Activated naive CD4-positive, alpha-beta T cell treated with anti-CD3 and anti-CD28 coated beads, Interleukin-2, amount 50 U/mL, for 72 hours (primary cell): ENCODE measurements at regions not wholly inside any gene's neighbourhood (a gene's known extent, or its start where the extent isn't known, plus 50 kb on each side); places are given as distances from the start of the nearest gene placed in this dataset.
A peak's percentile ranks its signal among the peaks of the same experiment; 100 is the strongest.

Experiments
- ATAC-seq, 2 donors: fragments of 150-1000 bp; cut with Tn5 transposase; 2 replicates each; pipeline ENCODE4 v1.10.0; 2021; ENCODE audit warnings: mild to moderate bottlenecking in 2 of 2, moderate library complexity in 2 of 2
- DNase-seq, 2 donors: peaks; one replicate each; pipeline ENCODE4 v3.0.0; 2021 to 2022; ENCODE audit warnings: low spot score in 2 of 2
- H3K27ac Mint-ChIP-seq, 2 donors: one replicate each; pipeline ENCODE4 v1.8.0; 2022; ENCODE audit warnings: mild to moderate bottlenecking in 2 of 2, mixed read lengths in 2 of 2
- H3K36me3 Mint-ChIP-seq, 2 donors: one replicate each; pipeline ENCODE4 v1.8.0; 2022; ENCODE audit warnings: mixed read lengths in 2 of 2
- H3K9me3 Mint-ChIP-seq, 2 donors: one replicate each; pipeline ENCODE4 v1.8.0; 2022; ENCODE audit warnings: mixed read lengths in 2 of 2

DNA sequence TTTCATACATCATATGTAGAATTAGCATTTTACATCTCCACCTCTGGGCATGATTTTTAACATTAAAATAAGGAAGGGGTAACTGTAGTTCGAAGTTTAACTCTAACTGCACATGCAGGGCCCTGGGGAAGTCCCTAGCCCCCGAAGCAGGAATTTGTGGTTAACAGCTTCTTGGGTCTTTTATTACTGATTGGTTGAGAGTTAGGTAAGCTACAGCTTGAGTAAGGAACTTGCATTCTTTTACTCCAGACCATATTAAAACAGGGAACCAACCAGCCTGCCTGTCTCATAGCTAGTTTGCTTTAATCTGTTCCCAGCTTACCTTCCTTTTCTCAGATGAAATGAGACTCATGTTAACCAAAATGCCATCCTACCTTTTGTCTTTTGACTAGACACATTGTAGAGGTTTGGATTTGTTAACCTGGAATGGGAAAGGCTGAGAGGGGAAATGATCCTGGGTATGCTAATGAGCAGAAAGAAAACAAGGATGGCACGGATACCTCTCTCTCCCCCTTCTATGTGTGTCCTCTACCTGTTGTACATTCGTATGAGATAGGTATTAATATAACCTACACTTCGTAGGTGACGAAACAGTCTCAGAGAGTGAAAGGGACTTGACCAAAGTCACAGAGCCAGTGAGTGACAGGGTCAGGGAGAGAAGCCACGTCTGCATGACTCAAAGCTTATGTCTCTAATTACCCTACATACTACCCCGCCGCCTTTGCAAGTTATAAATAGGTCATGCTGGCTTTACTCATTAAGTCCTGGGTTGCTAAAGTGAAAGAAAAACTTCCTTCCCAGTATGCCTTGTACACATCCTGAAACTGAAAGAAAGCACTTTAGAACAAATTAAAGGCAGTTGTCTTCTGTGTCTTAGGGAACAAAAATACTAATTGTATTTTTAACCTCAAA is 119.5 kb upstream of the AFF2 start:
- H3K36me3 Mint-ChIP-seq: no peaks in the 10 kb centered on the region

DNA sequence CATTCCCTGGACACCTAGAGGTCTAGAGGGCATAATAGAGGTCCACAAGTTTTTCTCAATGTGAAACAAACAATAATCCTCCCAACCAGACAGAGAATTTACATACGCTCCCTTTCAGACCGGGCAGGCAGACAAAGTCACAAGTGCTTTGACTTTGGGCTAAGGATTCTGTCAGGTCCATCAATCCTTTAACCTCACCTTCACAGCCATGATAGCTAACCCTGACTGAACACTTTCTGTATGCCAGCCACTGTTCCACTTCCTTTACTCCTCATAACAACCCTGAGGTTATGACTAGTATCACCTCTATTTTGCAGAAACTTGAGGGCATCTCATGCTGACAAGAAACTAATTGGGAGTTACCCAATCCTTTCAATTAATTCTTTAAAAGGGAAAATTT is 118.8 kb upstream of the AFF2 start:
- ATAC-seq: peak; percentile 55 to 59
- DNase-seq: no peak
- H3K9me3 Mint-ChIP-seq: no peaks in the 10 kb centered on the region
- H3K27ac Mint-ChIP-seq: peak overlapping the region; percentile 60 to 80
- H3K36me3 Mint-ChIP-seq: no peaks in the 10 kb centered on the region

More for the DNA sequence above, 119.5 kb upstream of the AFF2 start:
- peak; percentile 98 to 99 for ATAC-seq
- H3K27ac Mint-ChIP-seq: peak overlapping the region; percentile 80 to 85
- peak; percentile 15 to 55 for DNase-seq
- no peaks in the 10 kb centered on the region for H3K9me3 Mint-ChIP-seq

DNA sequence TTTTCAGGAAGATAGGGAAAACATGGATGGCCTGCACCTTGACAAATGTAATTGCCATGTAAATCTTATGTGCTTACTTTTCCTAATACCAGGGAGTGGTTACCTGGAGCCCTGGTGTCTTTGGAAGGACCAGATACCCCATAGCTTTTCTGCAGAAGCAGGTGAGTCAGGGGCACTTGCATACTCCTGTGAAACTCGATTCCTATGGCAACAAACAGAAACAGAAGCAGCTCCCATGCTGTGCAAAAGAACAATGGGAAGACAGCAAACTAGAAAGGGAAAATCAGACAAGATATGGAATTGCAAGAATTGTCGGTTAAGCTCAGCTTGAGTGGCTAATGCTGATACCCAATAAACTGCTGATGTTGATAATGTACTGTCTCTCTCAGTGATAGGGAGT is 117.4 kb upstream of the AFF2 start:
- Mint-ChIP-seq H3K36me3 (no peaks in the 10 kb centered on the region), H3K27ac (no peak overlapping the region), H3K9me3 (no peaks in the 10 kb centered on the region)
- DNase-seq: no peak
- ATAC-seq: no peak

DNA sequence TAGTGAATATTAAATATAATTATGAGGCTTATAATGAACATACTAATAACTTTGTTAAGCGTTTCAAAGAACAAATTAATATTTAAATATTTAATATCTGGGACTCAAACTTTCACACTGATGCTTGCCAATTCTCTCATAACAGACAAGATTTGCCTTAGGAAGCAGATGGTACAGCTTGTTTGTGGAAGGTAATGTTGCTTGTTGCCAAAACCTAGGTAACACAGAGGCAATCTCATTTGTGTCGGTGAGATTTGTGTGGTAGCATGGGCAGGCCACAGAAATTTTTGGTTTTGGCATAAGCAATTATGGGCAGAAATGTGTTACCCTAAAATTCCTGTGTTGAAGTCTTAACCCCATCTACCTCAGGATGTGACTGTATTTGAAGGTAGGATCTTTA is 114.9 kb upstream of the AFF2 start:
- Mint-ChIP-seq H3K9me3 (no peaks in the 10 kb centered on the region), H3K36me3 (no peaks in the 10 kb centered on the region), H3K27ac (no peak overlapping the region)
- DNase-seq (no peak), ATAC-seq (no peak)

DNA sequence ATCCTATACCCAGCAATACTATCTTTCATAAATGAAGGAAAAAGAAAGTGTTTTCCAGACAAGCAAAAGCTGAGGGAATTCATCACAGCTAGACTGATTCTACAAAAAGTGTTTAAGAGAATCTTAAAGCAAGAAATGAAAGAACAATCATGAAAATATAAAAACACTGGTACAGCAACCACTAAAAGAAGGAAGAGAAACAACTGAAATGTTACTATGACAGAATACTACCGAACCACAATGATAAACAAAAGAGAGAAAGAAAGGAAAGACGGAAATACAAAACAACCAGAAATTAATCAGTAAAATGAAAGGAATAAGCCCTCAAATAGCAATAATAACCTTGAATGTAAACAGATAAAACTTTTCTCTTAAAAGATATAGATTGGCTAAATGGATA is 110.8 kb upstream of the AFF2 start:
- no peak overlapping the region for H3K27ac Mint-ChIP-seq
- DNase-seq (no peak), ATAC-seq (no peak)

DNA sequence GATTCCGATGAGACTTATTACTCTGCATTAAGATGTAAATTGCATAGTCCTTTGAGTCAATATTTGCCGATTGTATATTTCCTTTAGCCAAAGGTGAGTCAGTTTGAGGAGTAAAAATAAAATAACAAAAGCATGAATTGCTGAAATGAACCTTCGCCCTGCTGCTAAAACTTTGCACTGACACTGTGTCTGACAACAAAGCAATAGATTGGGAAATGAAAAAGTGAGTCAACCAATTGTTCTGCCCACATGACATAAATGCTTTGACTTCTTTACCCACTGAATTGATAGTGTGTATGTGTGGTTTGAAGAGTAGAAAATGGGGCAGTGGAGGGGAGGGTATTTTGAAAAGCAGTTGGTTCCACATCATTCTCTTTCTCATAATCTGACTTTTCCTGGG is 88.4 kb upstream of the AFF2 start:
- peaks cover 8 to 10% of the 10 kb centered on the region in 2 donors for H3K9me3 Mint-ChIP-seq
- no peak for DNase-seq
- peak; percentile 56 to 97 for ATAC-seq
- H3K36me3 Mint-ChIP-seq: peaks cover 4 to 6% of the 10 kb centered on the region in 2 donors
- no peak overlapping the region for H3K27ac Mint-ChIP-seq

More for the DNA sequence above, 110.8 kb upstream of the AFF2 start:
- no peaks in the 10 kb centered on the region for H3K9me3 Mint-ChIP-seq
- H3K36me3 Mint-ChIP-seq: no peaks in the 10 kb centered on the region

DNA sequence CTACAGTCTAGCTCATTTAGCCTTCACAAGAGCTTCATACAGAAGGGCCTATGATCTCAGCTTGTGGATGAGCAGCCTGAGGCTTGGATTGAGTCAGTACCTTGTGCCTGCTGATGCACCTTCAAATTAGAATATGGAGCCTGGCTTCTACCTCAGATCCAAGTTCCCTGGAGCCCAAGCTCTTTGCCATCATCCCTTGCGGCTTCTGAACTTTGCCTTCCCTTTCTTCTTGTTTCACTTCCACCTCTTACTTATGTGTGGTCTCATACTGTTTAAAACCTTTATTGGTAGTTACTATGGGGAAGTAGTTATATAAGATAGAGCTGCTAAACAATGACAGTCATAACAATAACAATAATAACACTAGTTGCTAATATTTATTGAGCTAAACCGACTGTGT is 84.3 kb upstream of the AFF2 start:
- DNase-seq (no peak), ATAC-seq (no peak)
- no peak overlapping the region for H3K27ac Mint-ChIP-seq
- H3K9me3 Mint-ChIP-seq: peaks cover 8% of the 10 kb centered on the region in 2 donors
- peaks cover under 1 to 10% of the 10 kb centered on the region in 2 donors for H3K36me3 Mint-ChIP-seq

DNA sequence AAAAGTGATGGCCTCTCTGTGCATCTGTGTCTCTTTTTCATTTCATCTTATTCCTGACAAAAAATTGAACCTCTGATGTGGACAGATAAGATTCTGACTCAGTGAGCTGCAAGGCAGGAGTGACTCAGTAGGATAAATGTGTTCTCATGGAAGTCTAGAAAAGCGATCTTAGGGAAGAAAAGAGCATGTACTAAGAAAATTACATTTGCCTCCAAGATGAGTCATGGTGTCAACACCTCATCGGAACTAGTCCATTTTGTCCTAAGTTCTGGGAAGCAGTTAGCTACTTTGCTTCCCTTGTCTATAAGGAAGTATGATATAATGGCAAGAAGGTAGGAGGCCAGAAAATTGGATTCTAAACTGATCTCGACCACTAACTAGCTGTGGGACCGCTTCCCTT is 83.5 kb upstream of the AFF2 start:
- DNase-seq (no peak), ATAC-seq (no peak)
- H3K27ac Mint-ChIP-seq: no peak overlapping the region
- H3K9me3 Mint-ChIP-seq: peaks cover 7 to 8% of the 10 kb centered on the region in 2 donors
- peaks cover 0 to 10% of the 10 kb centered on the region in 2 donors for H3K36me3 Mint-ChIP-seq

DNA sequence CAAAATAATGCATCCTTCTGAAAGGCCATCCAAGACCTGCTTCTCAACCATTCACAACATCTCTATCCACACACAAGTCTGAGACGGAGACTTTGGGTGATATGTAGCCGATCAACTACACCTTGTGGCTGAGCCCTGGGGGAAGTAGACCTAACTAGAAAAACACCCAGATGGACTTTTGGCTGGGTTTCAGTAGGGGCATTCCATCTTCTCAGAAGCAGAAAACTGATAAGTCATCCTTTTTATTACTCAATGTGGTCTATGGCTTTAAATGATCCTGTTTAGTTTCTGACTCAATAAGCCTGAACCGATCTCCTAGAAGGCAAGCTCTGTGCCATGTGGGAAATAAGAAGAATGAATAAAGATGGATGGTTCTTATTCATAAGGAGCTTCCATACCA is 82.5 kb upstream of the AFF2 start:
- peaks cover 5 to 7% of the 10 kb centered on the region in 2 donors for H3K9me3 Mint-ChIP-seq
- H3K36me3 Mint-ChIP-seq: peaks cover 0 to 6% of the 10 kb centered on the region in 2 donors
- no peak for DNase-seq
- ATAC-seq: peak in 1 of 2 donors; percentile 47
- H3K27ac Mint-ChIP-seq: no peak overlapping the region

DNA sequence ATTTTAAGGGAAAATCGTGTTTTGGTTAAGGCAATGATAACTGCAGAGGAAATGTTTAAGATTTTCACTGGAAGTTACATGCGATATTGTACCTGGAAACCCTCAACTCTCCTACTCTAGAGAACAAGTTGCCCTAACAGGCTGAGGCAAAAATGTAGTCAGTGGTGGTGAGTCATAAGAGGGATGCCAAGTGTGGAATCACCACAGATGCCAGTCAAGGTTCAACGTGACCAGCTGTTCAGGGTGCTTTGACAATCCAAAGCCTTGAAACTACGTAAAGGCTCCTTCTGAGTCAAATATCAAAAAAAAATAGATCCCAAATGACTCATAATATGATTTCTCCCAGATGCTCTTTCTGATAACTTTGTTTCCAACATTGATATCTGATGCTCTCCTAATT is 77.9 kb upstream of the AFF2 start:
- H3K36me3 Mint-ChIP-seq: peaks cover 0 to 6% of the 10 kb centered on the region in 2 donors
- ATAC-seq: no peak
- H3K9me3 Mint-ChIP-seq: peaks cover 5 to 7% of the 10 kb centered on the region in 2 donors
- no peak overlapping the region for H3K27ac Mint-ChIP-seq
- DNase-seq: no peak

DNA sequence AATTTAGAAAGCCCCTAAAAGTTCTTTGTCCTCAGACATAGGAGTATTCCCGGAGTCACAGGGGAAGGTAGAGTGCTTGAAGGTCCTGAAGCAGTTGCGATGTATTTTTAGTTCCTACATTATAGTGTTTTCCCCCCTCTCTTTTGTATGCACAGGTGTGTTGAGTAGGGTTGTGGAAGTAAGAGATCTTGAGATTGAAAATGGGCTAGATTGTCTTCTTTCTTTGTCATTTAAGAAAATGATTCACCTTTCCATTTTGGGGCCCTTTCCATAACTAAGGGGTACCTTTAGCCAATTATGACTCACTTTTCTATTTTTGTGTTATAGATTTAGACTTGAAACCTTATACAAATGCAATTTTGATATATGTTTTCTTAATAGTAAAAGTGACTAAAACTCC is 75.8 kb upstream of the AFF2 start:
- no peak overlapping the region for H3K27ac Mint-ChIP-seq

DNA sequence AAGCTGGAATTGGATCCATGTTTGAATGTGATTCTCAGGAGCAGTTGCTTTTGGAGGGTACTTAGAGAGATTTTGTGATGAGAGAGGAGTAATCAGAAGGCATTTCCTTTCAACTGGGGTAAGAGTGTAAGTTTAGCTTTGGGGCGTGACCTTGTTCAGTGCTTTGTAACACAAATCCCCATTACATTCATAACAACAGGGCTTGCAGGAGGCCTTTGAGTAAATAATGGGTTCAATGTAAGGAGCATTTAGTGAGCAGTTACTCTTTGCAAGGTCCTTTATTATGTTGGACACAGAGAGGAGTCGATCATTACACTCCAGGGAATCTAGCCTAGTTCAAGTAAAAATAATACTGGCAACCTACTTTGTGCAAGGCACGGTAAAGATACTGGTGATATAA is 74.0 kb upstream of the AFF2 start:
- Mint-ChIP-seq H3K36me3 (no peaks in the 10 kb centered on the region), H3K27ac (no peak overlapping the region), H3K9me3 (no peaks in the 10 kb centered on the region)
- DNase-seq: no peak
- no peak for ATAC-seq

More for the DNA sequence above, 75.8 kb upstream of the AFF2 start:
- no peak for DNase-seq
- peak in 1 of 2 donors; percentile 85 for ATAC-seq
- no peaks in the 10 kb centered on the region for H3K36me3 Mint-ChIP-seq
- H3K9me3 Mint-ChIP-seq: no peaks in the 10 kb centered on the region

DNA sequence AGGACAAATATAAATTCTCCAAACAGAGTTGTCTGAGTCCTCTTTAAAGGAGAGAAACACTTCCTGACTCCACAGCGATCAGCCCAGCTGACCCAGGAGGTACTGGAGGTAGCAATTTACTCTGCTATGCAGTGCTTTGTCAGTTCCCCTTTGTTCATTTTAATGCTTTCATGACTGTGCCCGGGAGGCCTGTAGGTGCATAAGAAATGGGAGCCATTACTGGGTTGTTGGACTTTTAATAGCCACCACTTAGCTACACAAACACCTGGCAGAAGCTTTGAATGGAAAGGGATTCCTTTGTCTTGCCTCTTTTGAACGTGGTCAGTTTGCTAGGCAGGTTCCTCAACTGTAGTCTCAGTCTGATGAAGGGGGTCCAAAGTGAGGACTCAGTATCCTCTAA is 59.0 kb upstream of the AFF2 start:
- no peak overlapping the region for H3K27ac Mint-ChIP-seq
- H3K36me3 Mint-ChIP-seq: no peaks in the 10 kb centered on the region
- ATAC-seq (no peak), DNase-seq (no peak)
- peaks cover 0 to 11% of the 10 kb centered on the region in 2 donors for H3K9me3 Mint-ChIP-seq

DNA sequence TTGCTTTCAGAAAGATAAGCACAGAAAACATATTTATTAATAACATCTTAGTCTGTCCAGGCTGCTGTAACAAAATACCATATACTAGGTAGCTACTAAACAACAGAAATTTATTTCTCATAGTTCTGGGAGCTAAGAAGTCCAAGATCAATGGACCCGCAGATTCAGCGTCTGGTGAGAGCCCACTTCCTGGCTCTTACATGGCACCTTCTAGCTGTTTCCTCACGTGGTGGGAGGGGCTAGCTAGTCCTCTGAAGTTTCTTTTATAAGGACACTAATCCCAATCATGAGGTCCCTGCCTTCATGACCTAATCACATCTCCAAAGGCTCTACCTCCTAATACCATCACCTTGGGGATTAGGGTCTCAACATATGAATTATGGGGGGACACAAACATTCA is 57.2 kb upstream of the AFF2 start:
- H3K9me3 Mint-ChIP-seq: peaks cover 0 to 11% of the 10 kb centered on the region in 2 donors
- no peak for DNase-seq
- ATAC-seq: no peak
- H3K27ac Mint-ChIP-seq: no peak overlapping the region
- no peaks in the 10 kb centered on the region for H3K36me3 Mint-ChIP-seq

DNA sequence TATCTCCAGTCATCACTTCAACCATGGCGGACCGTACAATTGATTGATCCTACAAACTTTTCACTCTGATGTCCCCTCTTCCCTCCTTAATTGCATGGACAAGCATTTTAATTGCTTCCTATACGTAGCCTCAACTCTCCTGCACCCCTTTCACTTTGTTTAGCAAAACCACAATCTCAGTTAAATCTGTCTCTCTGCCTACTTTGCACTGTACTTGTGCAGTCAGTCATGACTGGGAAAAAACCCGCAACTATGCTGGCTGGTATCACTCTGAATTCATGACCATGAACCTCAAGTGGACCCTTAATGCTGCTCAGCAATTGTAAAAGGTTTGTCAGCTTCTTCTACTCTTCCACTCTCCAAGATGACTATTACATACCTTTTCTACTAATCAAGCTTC is 51.7 kb upstream of the AFF2 start:
- Mint-ChIP-seq H3K9me3 (peaks cover 6 to 10% of the 10 kb centered on the region in 2 donors), H3K36me3 (no peaks in the 10 kb centered on the region), H3K27ac (no peak overlapping the region)
- ATAC-seq (no peak), DNase-seq (no peak)
